Neural cell (in vitro differentiated cells): ENCODE measurements at regions not wholly inside any gene's neighbourhood (a gene's known extent, or its start where the extent isn't known, plus 50 kb on each side); places are given as distances from the start of the nearest gene placed in this dataset.
"Not testable (repeated sequence)": the region's sequence is repeated elsewhere in the genome, so short reads cannot be mapped to it uniquely, and the experiment has no call there.

ENCODE experiments used
- H2AFZ ChIP-seq: fragments of 200-600, 300-800 bp; sonication (generic), shearing (Covaris generic); 2 replicates; pipeline ENCODE4 v1.6.0; 2014; ENCODE audit warnings: low read depth, mild to moderate bottlenecking, antibody characterized with exemption, low read length, moderate library complexity
- H3F3A ChIP-seq: fragments of 200-600 bp; shearing (Covaris generic); 2 replicates; pipeline ENCODE4 v1.6.1; 2016; ENCODE audit warnings: mild to moderate bottlenecking, moderate library complexity, mixed read lengths, antibody characterized with exemption, low read length; ENCODE audit not compliant: insufficient read depth, poor library complexity, severe bottlenecking
- H3K27ac ChIP-seq: fragments of 200-600, 300-800 bp; sonication (generic), shearing (Covaris generic); 2 replicates; pipeline ENCODE4 v1.5.1; 2014; ENCODE audit warnings: mild to moderate bottlenecking, low read length, moderate library complexity
- H3K27me3 ChIP-seq: fragments of 300-800, 200-600 bp; sonication (generic), shearing (Covaris generic); 2 replicates; pipeline ENCODE4 v1.6.0; 2014; ENCODE audit warnings: mild to moderate bottlenecking, low read depth, low read length, moderate library complexity; ENCODE audit not compliant: insufficient read depth
- H3K36me3 ChIP-seq: fragments of 300-800, 200-600 bp; sonication (generic), shearing (Covaris generic); 2 replicates; pipeline ENCODE4 v1.5.1; 2014; ENCODE audit warnings: mild to moderate bottlenecking, antibody characterized with exemption, low read length, moderate library complexity; ENCODE audit not compliant: insufficient read depth
- H3K4me2 ChIP-seq: fragments of 300-800, 200-600 bp; sonication (generic), shearing (Covaris generic); 2 replicates; pipeline ENCODE4 v1.6.0; 2014; ENCODE audit warnings: mild to moderate bottlenecking, low read length
- H3K4me3 ChIP-seq: fragments of 300-800, 200-600 bp; sonication (generic), shearing (Covaris generic); 2 replicates; pipeline ENCODE4 v1.5.1; 2014; ENCODE audit warnings: mild to moderate bottlenecking, low read length, moderate library complexity
- H3K79me2 ChIP-seq: fragments of 200-600 bp; shearing (Covaris generic); replicated peaks from 2 replicates; pipeline ENCODE4 v1.6.0; 2014; ENCODE audit warnings: mild to moderate bottlenecking, low read length, moderate library complexity; ENCODE audit not compliant: insufficient read depth
- H3K9ac ChIP-seq: fragments of 300-800, 200-600 bp; sonication (generic), shearing (Covaris generic); 2 replicates; pipeline ENCODE4 v1.6.1; 2016; ENCODE audit warnings: mild to moderate bottlenecking, low read length, mixed read lengths
- H3K9me2 ChIP-seq: fragments of 200-600 bp; shearing (Covaris generic); 2 replicates; pipeline ENCODE4 v1.6.1; 2016; ENCODE audit warnings: mild to moderate bottlenecking, low read length, mixed read lengths; ENCODE audit not compliant: insufficient read depth
- H3K9me3 ChIP-seq: fragments of 200-600, 300-800 bp; sonication (generic), shearing (Covaris generic); 2 replicates; pipeline ENCODE4 v1.6.1; 2016; ENCODE audit warnings: mild to moderate bottlenecking, mixed run types, low read length, moderate library complexity, mixed read lengths
- H4K20me1 ChIP-seq: fragments of 200-600 bp; shearing (Covaris generic); 2 replicates; pipeline ENCODE4 v1.6.1; 2016; ENCODE audit warnings: mild to moderate bottlenecking, mixed run types; ENCODE audit not compliant: insufficient read depth

DNA sequence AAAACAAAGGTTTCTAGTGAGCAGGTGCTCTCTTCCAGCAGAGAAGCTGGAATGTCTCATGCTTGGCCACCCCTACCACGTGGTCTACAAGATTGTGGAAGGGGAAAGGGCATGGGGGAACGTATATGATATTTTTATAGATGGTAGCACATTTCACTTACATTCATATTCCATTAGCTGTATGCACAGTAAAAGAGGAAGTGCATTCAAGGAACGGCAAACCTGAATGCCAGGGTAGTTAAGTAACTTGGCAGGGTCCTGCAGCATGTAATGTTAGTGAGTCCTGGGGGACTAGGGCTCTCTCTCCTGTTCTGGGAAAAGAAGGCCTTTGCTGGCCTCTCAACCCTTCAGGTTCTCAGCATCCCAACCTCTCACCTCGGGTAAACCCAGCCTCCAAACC is 319.5 kb upstream of the NBPF12 start:
- H3K27me3 ChIP-seq, H3K9ac ChIP-seq, H3K9me2 ChIP-seq, H4K20me1 ChIP-seq, H3K9me3 ChIP-seq, H3F3A ChIP-seq, H3K4me3 ChIP-seq, H3K4me2 ChIP-seq, H3K79me2 ChIP-seq, H2AFZ ChIP-seq, H3K27ac ChIP-seq, H3K36me3 ChIP-seq: not testable (repeated sequence)

DNA sequence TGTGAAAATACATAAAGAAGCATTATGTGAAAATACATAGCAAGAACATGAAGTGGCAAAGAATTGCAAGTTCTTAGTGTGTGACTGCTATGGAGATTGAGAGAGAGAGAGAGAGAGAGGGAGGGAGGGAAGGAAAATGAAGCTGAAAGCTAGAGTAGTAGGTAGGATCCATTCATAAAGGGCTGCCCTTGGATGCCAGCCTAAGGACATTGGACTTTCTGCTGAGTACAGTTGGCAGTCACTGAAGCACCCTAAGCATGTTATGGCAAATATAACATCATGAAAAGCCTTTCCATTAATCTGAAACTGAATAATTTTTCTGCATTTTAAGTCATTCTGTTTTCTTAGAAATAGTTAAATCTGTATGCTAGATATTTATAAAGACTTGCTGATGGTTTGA is 333.4 kb upstream of the NBPF12 start:
- H2AFZ ChIP-seq, H3K9me3 ChIP-seq, H3K27me3 ChIP-seq, H3K4me3 ChIP-seq, H3K79me2 ChIP-seq, H3K36me3 ChIP-seq, H3K9ac ChIP-seq, H3F3A ChIP-seq, H3K9me2 ChIP-seq, H4K20me1 ChIP-seq, H3K27ac ChIP-seq, H3K4me2 ChIP-seq: not testable (repeated sequence)

DNA sequence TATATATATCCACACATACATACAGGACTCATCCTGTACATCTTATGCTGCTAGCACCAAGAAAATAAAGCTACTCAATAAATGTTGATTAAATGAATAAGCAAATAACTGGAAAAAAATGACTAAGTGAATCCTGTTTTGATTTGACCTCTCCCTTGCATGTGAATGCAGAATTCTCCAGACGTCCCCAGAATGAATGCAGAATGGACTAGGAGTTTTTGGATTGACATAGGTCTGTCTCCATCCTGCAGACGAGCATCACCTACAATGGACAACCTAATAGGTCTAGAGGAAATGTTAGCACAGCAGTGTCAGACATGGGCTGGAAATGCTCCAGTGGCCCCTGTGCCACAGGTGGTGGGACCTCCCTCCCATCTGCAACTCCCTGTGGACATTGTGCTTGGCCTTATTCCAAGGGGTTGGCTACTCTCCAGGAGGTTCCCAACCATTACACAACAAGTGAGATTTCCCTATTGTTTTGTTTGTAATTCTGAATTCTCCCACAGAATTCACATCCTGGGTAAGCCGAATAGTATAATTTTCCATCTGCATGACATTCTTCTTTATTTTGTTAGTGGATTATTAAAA is 337.3 kb upstream of the NBPF12 start:
- not testable (repeated sequence) for H3K27ac ChIP-seq, H2AFZ ChIP-seq, H3K9me3 ChIP-seq, H3K9ac ChIP-seq, H4K20me1 ChIP-seq, H3K27me3 ChIP-seq, H3K36me3 ChIP-seq, H3K4me2 ChIP-seq, H3K79me2 ChIP-seq, H3F3A ChIP-seq, H3K9me2 ChIP-seq, H3K4me3 ChIP-seq

DNA sequence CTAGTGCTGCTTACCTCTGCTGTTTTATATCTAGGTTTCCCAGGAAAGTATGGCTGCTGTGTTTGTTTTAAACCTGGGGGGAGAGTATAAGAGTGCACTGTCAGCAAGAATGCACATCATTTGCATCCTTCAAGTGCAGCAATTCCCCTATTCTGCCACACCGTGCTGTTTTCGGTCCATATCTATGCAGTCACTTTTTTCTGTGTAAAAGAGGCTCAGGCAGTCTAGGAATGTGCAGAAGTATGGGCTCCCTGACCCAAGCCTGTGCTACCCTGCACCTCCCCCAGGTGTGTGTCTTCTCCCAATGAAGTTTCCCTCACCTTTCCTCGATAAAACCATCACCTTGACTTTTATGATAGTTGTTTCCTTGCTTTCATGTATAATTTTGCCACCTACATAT is 338.2 kb upstream of the NBPF12 start:
- not testable (repeated sequence) for H3K4me3 ChIP-seq, H3K9me3 ChIP-seq, H3K79me2 ChIP-seq, H3F3A ChIP-seq, H4K20me1 ChIP-seq, H3K27me3 ChIP-seq, H3K36me3 ChIP-seq, H3K4me2 ChIP-seq, H3K9ac ChIP-seq, H3K9me2 ChIP-seq, H3K27ac ChIP-seq, H2AFZ ChIP-seq

DNA sequence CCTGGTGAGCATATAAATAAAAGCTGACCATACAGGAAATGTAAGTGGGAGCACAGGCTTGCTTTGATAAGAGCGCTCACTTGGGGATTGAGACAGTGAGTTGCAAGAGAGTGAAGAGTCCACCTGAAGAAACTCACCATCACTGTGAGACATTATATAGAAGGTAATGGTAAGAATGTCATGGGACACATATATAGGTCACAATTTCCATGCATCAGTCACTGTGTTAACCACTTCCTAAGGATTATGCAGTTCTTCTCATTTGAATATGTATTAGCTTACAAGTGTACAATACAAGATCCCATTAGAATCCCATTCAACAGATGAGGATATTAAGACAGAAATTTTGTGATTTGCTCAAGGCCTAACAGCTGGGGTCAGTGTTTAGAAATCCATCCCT is 352.4 kb upstream of the NOTCH2NLA start:
- not testable (repeated sequence) for H3K79me2 ChIP-seq, H3K4me3 ChIP-seq, H4K20me1 ChIP-seq, H3K9me3 ChIP-seq, H3K36me3 ChIP-seq, H3K9ac ChIP-seq, H3K27ac ChIP-seq, H3K4me2 ChIP-seq, H3F3A ChIP-seq, H3K9me2 ChIP-seq, H2AFZ ChIP-seq, H3K27me3 ChIP-seq

DNA sequence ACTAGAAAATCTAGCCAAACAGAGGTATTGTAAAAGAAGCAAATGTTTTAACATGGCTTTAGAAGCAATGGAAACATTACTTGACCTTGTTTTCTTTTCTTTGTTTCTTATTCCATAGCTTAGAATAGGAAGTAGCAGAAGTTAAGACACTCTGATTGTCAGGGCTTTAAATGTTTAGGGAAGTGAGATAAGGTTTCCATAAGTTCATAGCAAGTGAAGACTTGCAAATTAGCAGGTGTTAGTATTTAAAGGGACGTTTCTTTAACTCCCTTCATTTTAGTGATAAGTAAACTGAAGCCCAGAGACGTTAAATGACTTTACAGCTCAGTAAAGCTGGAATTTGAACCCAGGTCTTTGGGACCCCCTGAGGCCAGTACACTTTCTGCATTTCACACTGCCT is 338.7 kb upstream of the NOTCH2NLA start:
- H3F3A ChIP-seq, H3K27me3 ChIP-seq, H3K36me3 ChIP-seq, H3K9me2 ChIP-seq, H3K4me2 ChIP-seq, H3K9me3 ChIP-seq, H2AFZ ChIP-seq, H3K27ac ChIP-seq, H3K9ac ChIP-seq, H3K79me2 ChIP-seq, H3K4me3 ChIP-seq, H4K20me1 ChIP-seq: not testable (repeated sequence)

DNA sequence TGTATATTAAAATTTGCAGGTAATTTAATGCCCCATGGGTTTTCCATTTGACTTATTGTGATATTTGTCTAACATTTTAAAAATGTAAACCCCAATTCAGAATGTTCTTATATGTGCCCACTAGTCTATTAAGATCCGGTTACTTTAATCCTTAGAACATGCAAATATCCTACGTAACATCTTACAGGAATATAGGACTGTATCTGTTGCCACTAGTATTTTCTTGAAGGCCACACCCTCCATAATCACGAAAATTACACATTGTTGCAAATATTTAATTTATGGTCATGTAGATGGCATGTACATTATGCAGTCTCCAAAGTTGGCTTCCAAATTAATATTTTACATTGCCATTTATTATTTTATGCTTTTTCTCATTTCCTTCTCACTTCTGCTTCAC is 329.2 kb upstream of the NOTCH2NLA start:
- H3K27ac ChIP-seq, H3K36me3 ChIP-seq, H3K27me3 ChIP-seq, H3K9me3 ChIP-seq, H3K9me2 ChIP-seq, H3K9ac ChIP-seq, H4K20me1 ChIP-seq, H2AFZ ChIP-seq, H3K4me3 ChIP-seq, H3K79me2 ChIP-seq, H3F3A ChIP-seq, H3K4me2 ChIP-seq: not testable (repeated sequence)

DNA sequence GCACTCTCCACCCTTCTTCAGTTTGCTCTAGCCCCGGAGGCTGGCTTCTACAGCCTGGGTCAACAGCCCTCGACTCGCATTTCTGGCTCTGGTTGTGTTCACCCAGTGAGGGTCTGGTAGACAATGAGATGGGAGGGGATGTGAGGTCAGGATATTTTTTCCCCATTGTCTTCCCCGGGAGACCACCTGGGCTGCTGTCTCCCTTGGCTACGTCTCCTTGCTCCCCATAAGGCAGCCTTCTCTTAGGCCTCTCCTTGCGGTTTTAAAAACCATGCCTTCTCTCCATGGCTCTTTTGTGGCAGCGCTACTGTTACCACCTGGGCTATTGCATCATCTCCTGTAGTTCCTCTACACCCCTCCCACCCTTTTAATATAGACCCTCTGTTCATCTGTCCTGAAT is 327.6 kb upstream of the NOTCH2NLA start:
- not testable (repeated sequence) for H3K27ac ChIP-seq, H3K79me2 ChIP-seq, H3K4me3 ChIP-seq, H2AFZ ChIP-seq, H3F3A ChIP-seq, H3K4me2 ChIP-seq, H3K36me3 ChIP-seq, H3K9ac ChIP-seq, H3K9me3 ChIP-seq, H3K27me3 ChIP-seq, H4K20me1 ChIP-seq, H3K9me2 ChIP-seq
